ENCODE measurements at regions not wholly inside any gene's neighbourhood (a gene's known extent, or its start where the extent isn't known, plus 50 kb on each side); places are given as distances from the start of the nearest gene placed in this dataset.

DNA sequence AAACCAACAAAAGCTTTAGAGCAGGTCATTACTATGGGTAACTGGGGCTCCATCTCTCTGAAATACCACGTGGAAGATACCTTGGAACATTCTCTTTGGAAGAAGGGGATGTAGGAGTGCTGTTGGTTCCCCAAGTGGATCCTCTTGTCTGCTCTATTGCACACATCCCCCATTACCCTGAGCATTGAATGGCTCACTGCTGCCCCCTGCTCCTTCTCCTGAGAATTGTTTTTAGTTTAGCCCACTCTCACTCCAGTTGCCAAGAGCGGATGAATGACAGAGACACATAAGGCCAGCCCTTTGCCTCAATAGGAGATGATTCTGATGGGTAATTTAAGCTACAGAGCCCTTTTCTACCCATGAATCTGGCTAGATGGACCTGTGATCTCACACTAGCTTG, 135.6 kb upstream of the SUCLG2 start:
- TF ChIP-seq, protein P1, sequence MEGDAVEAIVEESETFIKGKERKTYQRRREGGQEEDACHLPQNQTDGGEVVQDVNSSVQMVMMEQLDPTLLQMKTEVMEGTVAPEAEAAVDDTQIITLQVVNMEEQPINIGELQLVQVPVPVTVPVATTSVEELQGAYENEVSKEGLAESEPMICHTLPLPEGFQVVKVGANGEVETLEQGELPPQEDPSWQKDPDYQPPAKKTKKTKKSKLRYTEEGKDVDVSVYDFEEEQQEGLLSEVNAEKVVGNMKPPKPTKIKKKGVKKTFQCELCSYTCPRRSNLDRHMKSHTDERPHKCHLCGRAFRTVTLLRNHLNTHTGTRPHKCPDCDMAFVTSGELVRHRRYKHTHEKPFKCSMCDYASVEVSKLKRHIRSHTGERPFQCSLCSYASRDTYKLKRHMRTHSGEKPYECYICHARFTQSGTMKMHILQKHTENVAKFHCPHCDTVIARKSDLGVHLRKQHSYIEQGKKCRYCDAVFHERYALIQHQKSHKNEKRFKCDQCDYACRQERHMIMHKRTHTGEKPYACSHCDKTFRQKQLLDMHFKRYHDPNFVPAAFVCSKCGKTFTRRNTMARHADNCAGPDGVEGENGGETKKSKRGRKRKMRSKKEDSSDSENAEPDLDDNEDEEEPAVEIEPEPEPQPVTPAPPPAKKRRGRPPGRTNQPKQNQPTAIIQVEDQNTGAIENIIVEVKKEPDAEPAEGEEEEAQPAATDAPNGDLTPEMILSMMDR (IDR thresholded peaks at IDR 0.05; ENCODE audit: low read length): peak; percentile 88
- no peak for TF ChIP-seq EZH2 (IDR thresholded peaks at IDR 0.05; ENCODE audit: borderline replicate concordance, low read length)

Measured in OCI-LY1 (cell line).